D341Med (cell line): ENCODE measurements at regions not wholly inside any gene's neighbourhood (a gene's known extent, or its start where the extent isn't known, plus 50 kb on each side); places are given as distances from the start of the nearest gene placed in this dataset.
A peak's percentile ranks its signal among the peaks of the same experiment; 100 is the strongest.

Experiments
- DNase-seq: peaks from one replicate; pipeline ENCODE4 v3.0.0; 2012; ENCODE audit warnings: low spot score

DNA sequence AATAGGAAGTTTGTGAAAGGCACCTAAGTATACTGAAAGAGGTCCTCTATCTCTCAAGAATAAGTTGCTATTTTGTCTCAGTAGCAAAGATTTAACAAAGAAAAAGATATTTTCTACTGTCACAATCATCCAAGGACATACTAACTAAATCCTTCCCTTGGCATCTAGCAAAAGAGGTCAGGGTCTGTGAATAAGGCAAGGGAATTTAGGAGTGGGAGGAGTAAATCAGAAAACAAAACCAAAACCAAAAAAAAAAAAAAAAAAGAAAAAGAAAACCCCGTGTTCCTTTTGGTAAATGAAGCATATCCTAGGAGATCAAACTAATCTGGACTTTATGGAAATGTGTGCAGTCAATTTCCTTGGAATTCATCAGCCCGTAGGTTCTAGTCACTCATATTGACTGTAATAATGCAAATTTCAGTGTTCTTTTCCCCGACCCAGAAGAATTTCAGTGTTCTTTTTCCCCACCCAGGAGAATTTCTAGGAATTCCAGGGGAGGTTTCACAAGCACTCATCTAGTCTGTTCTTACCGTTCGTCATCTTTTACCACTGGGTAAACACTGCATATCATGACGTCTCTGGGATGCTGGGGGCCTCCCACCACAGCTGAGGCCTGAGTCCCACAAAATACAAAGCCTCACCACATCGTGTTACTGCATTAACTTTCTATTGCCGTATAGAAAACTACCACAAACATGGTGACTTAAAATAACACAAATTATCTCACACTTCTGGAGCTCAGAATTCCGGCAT lies 113.8 kb upstream of the CCDC54 start:
- no peak for DNase-seq

- DNase-seq, result no peak
These were observed 112.4 kb upstream of the CCDC54 start for GRCh38 chr3:107264888-107265287.

DNA sequence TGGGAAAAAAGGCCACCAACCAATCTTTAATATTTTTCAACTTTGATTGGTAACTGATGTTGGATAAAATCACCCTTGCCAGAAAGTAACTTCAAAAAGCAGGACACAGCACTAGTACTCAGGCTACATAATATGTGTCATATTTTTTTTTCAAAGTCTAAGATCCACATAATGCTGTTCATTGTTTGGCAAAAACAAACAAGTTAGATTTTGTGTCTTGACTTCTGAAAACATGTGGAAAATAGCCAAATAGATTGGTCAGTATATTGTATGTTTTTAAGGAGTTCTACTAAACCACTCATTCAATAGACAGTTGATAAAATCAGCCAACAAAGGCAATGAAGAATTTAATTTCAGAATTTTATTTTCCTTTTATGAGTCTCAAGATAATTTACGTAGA lies 111.7 kb upstream of the CCDC54 start:
- no peak for DNase-seq

DNA sequence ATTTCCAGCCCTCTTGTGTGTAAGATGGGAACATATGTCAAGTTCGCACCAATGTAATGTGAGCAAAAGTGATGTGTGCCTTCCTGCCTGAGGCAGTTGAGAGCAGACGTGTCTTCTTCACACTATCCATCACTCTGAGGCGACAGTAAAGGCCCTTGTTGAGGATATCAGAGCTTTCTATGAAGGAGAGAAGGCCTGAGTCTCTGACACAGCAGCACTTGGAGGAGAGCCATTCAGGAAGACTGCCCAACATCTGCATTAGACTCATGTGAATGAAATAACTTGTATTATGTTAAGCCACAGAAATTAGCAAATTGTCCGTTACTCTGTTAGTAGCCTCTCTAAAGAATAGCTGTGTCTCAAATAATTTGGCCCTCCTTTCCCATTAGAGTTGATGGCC lies 108.8 kb upstream of the CCDC54 start:
- DNase-seq, result no peak

DNA sequence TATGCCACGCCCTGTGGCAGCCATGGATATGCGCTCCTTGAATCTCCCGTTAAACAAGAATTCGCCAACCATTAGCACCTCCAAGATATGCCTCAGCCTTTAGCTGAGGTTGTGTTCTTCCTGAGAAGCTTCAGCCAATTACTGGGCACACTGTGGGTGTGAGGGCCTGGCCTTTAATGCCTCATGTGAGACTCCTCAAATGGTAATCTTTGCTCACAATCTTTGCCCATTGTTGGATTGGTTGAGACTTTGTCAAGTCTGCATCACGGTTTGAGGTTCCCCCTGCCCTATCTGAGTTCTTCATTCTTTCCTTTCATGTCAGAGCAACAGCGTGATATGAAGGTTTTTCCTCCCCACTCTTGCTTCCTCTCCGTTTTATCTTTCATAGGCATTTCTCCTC lies 108.1 kb upstream of the CCDC54 start:
- DNase-seq, result no peak

GRCh38 chr3:107271787-107272387 lies 105.4 kb upstream of the CCDC54 start:
- DNase-seq, result peak; percentile 39

DNA sequence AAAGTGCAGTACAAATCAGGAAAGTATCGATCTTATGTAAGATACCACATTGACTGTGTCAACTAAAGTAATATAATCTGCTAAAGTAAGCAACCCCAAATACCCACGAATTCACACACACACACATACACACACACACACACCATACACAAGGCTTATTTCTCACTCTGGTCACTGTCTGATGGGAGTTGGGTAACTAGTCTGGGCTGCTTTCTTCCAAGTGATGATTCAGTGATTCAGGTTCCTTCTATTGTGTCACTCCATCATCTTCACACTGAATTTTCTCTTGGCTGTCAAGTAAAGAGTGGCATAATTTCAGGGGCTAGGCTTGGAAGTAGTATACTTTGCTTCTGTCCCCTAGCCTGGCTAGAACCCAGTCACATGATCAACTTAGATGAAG lies 104.8 kb upstream of the CCDC54 start:
- DNase-seq, result no peak

DNA sequence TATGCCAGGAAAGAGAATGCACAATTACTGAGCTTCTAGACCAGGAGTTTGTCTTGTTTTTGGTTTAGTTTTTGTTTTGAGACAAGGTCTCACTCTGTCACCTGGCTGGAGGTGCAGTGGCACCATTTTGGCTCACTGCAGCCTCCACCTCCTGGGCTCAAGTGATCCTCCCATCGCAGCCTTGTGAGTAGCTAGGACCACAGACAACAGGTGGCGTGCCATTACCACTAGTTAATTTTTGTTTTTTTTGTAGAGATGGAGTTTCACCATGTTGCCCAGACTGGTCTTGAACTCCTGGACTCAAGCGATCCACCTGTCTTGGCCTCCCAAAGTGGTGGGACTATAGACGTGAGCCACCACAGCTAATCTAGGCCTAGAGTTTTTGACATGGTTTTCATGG lies 104.4 kb upstream of the CCDC54 start:
- DNase-seq, result no peak

DNA sequence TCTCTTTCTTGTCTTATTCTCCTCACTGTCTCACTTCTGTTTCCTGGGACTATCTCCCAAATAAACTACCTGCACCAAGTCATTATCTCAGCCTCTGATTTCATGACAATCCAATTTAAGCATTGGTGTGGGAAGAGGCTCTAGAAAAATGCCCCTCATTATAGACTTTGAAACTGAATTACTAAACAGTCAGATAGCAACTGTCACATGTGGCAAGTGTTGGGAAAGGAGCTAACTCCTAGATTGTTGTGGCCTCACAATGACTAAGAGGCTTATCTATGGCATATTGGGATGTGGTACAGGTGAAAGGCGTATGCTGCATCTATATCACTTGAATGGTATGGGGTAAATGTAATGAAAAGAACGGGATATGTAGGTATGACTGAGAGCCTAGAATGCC lies 103.5 kb upstream of the CCDC54 start:
- DNase-seq, result no peak

- no peak for DNase-seq
These were observed 101.7 kb upstream of the CCDC54 start for GRCh38 chr3:107275511-107275910.

- DNase-seq, result no peak
These were observed 93.3 kb upstream of the CCDC54 start for GRCh38 chr3:107283948-107284347.

- DNase-seq, result no peak
These were observed 92.6 kb upstream of the CCDC54 start for GRCh38 chr3:107284612-107285011.

- no peak for DNase-seq
These were observed 92.0 kb upstream of the CCDC54 start for GRCh38 chr3:107285197-107285596.

DNA sequence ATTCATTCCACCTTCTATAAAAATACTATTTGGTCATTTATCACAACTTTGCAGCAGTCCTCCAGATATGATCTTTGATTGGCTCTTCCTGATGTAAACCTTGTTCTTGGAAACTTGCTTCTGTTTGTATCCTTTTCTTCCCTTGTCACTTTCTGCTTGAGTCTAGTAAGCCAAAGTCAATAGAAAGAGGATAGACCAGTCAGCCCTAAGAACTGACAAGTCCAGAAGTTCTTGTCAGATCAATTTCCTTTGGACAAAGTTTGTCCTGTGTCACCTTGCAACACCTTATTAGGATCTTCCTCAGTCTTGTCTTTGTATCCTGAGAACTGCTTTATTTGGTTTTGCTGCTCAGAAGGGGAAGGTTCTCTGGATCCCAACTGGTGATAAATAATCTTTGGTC lies 87.9 kb upstream of the CCDC54 start:
- DNase-seq, result no peak

DNA sequence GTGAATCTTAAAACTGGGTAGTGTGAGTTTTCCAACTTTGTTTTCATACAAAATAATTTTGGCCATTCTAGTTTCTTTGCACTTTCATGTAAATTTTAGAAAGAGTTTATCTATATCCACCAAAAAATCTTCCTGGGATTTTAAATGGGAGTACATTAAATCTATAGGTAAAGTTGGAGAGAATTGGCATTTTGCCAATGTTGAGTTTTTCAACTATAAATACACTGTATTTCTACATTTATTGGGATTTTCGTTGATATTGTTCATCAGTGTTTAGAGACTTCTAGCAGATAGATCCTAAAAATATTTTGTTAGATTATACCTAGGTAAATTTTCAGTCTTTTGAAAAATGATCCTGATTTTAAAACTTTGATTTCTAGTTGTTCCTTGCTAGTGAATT lies 83.1 kb upstream of the CCDC54 start:
- DNase-seq, result no peak

DNA sequence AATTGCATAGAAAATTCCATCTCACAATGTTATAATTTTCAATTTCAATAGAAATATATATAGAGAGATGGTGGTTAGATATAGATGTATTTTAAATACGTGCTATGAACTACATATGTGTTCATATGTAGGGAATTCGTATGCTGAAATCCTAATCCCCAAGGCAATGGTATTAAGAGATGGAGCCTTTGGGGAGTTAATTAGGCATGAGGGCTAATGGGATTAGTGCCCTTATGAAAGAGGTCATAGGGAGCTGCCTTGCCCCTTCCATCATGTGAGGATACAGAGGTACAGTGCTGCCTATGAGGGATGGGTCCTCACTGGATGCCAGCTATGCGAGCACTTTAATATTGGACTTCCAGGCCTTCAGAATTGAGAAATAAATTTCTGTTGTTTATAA lies 79.6 kb upstream of the CCDC54 start:
- no peak for DNase-seq

DNA sequence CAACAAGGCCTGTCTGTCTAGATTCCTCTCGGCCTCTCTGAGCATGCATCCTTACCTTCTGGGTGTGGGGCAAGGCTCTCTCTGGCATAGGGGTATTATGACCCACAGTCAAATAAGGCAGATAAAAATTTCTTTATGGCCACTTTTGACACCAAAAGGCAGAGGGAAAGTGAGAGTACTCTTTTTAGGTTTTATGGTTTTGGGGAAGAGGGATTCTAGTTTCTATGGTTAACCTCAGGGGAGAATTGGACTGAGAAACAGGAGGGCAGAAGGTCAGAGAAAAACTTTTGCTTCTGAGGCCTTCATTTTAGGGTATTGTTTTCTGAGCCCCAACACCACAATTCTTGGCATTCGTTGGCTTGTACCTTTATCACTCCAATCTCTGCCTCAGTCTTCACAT lies 70.0 kb upstream of the CCDC54 start:
- DNase-seq, result no peak

- no peak for DNase-seq
These were observed 68.5 kb upstream of the CCDC54 start for GRCh38 chr3:107308716-107309115.

DNA sequence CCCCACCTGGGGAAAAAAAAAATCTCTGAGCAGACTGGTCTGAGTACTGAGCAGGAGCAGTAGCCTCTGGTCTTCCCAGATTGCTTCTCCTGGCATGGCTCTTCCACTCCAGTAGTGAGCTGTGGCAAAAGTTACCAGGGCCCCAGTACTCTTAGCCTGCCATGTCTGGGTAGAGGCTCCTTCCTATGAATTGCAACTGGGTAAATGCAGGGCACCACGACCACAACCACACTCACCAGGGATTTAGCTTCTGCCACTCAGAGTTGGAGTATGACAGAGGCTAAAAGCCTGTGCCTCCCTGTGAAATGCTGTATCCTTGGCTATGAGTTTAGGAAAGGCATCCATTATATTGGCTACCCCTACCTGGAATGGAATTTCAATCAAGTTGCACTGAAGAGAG lies 67.9 kb upstream of the CCDC54 start:
- no peak for DNase-seq

DNA sequence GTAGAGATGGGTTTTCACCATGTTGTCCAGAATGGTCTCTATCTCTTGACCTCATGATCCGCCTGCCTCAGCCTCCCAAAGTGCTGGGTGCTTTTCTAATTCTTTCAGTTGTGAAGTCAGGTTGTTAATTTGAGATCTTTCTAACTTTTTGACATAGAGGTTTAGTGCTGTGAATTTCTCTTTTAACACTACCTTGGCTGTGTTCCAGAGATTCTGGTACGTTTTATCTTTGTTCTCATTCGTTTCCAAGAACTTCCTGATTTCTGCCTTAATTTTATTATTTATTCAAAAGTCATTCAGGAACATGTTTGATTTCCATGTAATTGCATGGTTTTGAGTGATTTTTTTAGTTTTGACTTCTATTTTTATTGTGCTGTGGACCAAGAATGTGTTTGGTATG lies 63.5 kb upstream of the CCDC54 start:
- DNase-seq, result no peak

DNA sequence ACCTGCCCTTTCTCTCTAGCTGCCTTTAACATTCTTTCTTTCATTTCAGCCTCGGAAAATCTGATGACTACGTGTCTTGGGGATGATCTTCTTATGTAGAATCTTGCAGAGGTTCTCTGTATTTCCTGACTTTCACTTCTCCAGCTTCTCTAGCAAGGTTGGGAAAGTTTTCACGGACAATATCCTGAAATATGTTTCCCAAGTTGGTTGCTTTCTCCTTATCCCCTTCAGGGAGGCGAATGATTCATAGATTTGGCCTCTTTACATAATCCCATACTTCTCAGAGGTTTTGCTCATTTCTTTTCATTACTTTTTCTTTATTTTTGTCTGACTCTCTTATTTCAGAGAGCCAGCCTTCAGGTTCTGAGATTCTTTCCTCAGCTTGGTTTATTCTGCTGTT lies 62.1 kb upstream of the CCDC54 start:
- no peak for DNase-seq

- DNase-seq, result no peak
These were observed 53.5 kb upstream of the CCDC54 start for GRCh38 chr3:107323723-107324122.

GRCh38 chr3:107325446-107325845 lies 51.8 kb upstream of the CCDC54 start:
- DNase-seq, result no peak
